Stimulated activated CD8-positive, alpha-beta memory T cell treated with anti-CD3 and anti-CD28 coated beads, Interleukin-2, amount 100 ng/mL, for 1 hour (primary cell): ENCODE measurements at regions not wholly inside any gene's neighbourhood (a gene's known extent, or its start where the extent isn't known, plus 50 kb on each side); places are given as distances from the start of the nearest gene placed in this dataset.
A peak's percentile ranks its signal among the peaks of the same experiment; 100 is the strongest.

Experiments
- DNase-seq, 2 donors: peaks; one replicate each; pipeline ENCODE4 v3.0.0-alpha.2; 2020; ENCODE audit warnings: low read depth in 2 of 2

- no peak for DNase-seq
These were observed 979.7 kb upstream of the TMEM132C start for GRCh38 chr12:127287256-127287655.

DNA sequence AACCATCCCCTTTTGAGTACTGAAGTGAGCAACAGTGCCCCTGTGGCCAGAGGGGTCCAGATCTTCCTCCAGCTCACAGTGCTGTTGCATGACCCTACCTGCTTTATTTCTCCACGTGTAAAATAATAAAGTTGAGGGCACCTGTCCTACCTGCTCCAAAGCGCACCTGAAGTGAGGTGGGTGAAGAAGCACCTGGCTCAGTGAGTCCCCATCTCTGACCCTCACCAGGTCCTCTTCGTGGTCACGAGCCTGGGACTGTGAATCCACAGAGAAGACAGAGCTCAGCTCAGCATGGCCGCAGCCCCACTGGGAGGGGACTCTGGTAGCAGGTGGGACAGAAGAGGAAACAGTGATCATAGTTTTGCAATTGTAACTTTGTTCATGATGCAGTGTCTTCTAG lies 976.7 kb upstream of the TMEM132C start:
- no peak for DNase-seq

- DNase-seq, result no peak
These were observed 974.2 kb upstream of the TMEM132C start for GRCh38 chr12:127292736-127293135.

DNA sequence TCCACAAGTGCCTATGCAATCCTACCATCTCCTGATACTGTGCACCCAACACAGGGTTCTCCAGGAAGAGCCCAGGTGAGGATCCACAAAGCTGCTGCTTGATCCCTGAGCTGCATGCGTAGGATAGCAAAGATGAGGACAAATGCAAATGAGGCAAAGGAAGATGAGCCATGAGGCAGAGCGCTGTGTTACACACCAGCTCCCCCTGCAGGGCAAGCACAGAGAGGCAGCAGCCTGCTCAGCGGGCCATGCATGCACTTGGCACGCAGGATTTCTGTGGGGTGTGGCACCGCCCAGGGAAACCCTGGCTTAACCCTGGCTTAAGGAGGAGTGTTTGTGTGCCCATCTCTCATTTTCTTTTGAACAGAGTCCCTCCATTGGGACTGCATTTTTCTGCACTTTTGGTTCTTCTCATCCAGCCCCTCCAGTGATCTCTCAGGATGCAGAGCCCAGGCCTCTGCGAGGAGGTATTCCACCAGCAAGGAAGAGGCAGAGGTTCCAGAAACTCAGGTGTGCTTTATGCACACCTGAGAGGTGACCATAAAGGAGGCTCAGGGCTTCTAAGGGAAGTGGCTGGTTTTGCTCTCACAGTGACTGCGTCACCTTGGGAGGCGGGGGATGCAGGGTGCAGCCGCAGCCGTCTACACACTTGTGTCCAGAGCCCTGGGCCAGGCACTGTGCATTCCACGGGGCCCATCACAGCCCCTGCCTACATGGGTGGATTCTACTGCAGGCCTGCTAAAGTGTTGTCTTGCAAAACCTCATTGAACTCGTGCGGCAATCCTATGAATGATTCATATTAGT lies 973.3 kb upstream of the TMEM132C start:
- DNase-seq, result peak in 1 of 2 donors; percentile 12

DNA sequence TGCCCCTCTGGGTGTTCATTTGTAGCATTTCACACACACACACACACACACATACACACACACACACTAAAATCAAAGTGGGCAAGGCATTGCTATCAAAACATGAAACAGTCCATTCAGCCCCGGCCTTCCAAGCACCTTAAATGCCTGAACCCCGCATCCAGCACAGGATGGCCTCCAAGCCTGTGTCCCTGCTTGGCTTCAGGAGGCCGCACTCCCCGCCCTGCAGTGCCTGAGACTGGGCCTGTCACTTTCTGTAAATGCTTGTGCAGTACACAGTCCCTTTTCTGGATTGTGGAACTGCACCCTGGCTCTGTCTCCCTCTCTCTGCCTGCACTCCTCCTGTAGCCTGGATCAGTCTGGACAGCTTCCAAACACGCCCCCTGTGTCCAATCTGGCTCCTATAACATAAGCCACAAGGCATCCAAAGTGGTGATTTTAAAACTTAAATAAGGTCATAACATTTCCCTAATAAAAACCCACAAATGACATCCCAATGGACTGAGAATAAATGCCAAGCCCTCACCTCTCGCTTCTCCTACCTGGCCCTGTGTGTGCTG lies 972.2 kb upstream of the TMEM132C start:
- no peak for DNase-seq

GRCh38 chr12:127295630-127296029 lies 971.3 kb upstream of the TMEM132C start:
- no peak for DNase-seq

DNA sequence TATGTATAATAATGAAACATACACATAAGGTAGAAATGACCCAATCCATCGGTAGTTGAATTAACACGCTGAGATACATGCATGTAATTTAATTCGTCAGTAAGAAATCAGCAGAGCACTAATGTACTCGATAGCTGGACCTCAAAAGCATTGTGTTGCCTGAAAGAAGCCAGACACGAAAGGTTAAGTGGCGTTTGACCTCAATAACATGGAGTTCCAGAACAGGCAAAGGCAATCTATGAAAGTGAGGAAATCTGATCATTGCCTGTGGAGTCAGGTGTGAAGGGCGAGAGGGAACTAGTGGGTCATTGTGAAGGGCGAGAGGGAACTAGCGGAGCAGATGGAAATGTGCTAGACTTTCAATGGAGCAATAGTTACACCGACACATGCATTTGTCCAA lies 970.4 kb upstream of the TMEM132C start:
- DNase-seq, result no peak

GRCh38 chr12:127297327-127297726 lies 969.6 kb upstream of the TMEM132C start:
- DNase-seq, result no peak

DNA sequence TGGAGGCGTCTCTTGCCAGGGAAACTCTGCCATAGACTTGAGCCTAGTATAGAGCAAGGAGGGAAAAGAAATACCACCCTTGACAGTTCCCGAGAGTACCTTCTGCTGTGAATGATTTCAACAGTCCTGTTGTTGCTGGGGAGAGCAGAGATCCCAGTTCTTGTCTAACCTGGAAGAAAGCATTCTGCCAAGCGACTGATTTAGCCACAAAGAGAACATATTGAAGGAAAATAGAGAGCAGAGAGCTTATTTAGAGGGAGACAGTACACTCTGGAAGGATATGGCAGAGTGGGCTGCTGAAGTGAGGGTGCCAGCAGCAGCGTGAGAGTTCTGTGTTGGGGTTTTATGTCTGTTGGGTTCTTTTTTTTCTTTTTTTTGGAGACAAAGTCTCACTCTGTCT lies 966.9 kb upstream of the TMEM132C start:
- DNase-seq, result no peak

DNA sequence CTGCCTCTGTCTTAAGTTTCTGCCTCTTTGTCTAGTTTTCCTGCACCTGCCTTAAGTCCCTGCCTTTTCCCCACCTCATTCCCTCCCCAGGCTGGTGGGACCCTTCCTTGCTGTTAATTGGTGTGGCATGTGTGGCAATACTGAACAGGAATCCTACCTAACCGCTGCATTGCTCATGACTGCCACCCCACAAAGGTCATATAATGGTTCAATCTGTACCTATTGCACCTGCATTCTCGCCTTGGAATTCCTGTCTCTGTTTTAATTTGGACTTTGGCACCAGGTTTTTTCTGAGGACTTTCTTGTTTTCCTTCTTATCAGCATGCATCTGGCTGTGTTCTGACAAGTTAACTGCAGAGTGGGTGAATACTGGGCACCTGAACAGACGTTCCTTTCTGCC lies 966.2 kb upstream of the TMEM132C start:
- DNase-seq, result no peak

DNA sequence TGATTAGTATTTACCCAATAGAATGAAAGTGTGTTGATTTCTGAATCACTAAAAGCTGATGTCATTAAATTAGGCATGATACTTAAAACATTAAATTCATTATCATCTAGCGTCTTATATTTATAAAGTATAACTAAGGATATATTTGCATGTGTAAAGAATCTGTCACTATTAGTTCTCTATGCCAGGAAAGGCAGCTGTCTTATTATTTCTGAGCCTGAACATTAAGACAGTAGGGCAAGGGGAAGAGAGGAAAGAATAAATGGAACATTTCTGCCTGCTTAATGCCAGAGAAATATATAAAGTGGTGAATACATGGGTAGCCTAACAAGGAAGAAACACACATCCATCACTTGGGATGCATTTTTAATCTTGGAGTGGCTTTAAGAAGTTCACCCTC lies 965.1 kb upstream of the TMEM132C start:
- no peak for DNase-seq

GRCh38 chr12:127304751-127305725 lies 961.9 kb upstream of the TMEM132C start:
- no peak for DNase-seq

DNA sequence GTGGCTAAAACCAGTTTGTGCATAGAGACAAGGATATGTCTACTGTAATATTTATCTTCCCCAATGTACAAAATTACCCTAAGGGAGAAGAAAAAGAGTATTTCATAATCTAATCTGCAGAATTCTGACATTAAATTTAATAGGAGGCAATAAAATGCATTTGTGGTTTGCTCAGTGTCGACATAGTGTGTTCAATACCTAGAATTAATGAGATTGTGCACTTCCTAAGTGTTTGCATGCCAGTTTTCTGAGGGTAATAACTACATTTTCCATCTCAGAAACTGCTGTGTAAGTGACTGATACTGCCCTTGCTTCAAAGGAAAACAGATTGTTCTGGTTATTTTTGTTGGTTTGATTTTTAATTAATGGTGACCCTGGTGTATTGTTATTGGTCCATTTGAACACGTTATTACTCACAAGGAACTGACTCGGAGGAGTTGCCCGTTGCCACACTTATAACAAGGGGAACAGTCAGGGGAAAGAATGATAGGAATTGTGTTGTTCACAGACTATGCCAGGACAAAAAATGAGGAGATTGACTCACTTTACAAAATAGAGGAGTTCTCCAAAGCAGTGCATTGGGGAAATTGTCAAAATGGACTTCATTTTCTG lies 960.3 kb upstream of the TMEM132C start:
- no peak for DNase-seq

DNA sequence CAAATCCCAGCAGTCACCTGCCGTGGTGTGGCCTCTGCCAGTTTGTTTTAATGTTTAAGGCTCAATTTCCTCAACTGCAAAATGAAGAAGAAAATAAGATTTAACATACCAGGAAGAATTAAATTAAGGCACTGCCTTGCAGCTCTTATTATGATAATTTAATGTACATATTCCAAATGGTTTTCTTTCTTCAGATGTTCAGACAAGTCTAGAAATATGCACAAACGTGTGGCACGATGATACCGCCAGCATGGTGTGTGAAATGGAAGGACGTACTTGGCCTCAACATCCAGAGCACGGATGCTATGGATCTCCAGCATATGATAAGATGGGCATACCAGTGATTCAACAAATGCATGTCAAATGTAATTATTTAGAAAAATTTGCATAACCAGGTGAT lies 959.4 kb upstream of the TMEM132C start:
- DNase-seq, result no peak

- DNase-seq, result no peak
These were observed 958.8 kb upstream of the TMEM132C start for GRCh38 chr12:127308148-127308547.

DNA sequence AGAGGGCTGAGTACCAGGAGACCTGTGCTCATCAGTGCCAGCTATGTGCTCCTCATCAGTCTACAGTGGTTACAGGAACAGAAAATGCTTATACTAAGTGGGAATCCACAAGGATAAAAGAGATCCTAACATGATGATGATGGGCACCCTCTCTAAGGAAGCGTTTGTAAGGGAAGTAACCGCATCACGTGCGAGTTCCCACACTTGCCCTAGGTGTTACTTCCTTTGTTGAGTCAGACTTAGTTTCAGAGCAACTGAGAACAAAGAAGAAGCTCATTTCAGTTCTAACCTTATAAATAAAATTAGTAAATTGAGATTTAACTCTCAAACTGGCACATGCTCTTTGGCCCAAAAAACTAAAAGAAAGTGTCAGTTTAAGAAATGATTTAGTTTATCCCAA lies 956.4 kb upstream of the TMEM132C start:
- DNase-seq, result no peak

DNA sequence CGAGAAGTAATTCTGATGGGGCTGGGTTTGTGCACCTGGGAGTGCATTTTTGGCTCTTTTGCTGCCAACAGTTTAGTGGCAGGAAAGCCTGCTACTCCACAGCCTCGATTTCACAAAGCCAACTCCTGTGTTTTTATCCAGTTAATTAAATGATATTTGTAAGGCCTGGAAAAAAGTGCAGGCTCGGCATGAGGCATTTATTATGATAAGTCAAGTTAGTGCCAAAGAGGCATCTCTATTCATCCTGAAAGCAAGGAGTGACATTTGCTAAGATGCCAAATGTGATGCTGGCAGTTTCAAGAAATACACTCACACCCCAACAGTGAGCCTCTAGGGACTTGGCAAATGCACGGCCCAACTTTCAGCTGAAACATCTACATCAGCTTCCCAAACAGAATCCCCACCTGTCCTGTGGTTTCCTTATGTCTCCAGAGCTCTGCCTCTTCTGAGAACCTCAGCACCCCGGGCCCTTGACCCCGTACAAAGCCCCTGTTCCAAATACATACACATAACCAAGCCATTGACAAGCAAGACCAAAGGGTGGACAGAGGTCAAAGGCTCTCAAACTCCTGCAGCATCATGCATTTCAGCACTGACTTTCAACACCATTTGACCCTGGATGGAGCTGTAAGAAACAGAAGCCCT lies 955.1 kb upstream of the TMEM132C start:
- DNase-seq, result no peak

- no peak for DNase-seq
These were observed 942.3 kb upstream of the TMEM132C start for GRCh38 chr12:127324681-127325080.

DNA sequence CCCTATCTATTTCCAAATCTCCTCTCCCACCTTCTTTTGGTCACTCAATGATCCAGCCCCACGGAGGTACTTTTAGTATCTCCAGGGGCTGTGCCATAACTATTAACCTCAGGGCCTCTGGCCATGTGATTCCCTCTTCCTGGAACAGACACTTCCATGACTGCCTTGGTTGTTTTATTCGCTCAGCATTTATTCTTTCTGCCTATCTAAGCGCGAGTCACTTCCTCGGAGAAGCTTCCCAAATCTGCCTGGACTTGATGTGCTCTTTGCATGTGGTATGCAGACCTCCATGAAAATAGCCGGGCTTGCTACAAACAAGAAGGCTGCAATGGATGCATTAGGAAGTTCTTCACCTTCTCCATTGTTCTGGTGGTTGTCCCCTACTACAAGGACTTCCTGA lies 939.0 kb upstream of the TMEM132C start:
- DNase-seq, result no peak

GRCh38 chr12:127328867-127329266 lies 938.1 kb upstream of the TMEM132C start:
- no peak for DNase-seq

DNA sequence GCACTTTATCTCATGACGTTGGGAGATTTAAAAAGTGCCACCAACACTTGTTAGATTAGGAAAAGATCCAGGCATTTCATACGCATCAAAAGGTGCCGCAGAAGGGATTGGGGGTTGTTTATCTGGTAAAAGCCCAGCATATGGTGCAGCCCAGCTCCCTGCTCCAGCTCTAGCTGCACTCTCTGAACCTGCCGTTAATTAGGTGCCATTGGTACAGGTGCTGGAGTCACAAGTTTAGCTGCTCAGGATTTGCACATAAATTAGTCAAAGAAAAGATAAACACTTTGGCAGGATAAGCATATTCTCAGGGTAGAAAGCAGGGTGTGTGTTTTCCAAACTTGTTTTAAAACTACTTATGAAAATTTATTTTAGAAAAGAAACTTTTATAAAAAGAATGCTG lies 932.6 kb upstream of the TMEM132C start:
- no peak for DNase-seq
